ENCODE measurements at regions not wholly inside any gene's neighbourhood (a gene's known extent, or its start where the extent isn't known, plus 50 kb on each side); places are given as distances from the start of the nearest gene placed in this dataset.

- POLR2A ChIA-PET = no interaction called here
These were observed 320.0 kb upstream of the TRIB2 start for GRCh38 chr2:12396699-12397098.

More at GRCh38 chr2:12396699-12397098, 320.0 kb upstream of the TRIB2 start:
- ATAC-seq = no peak
- Histone ChIP-seq H4K20me1 (ENCODE audit: insufficient read depth) (no peaks in the 10 kb centered on the region), H3K4me2 (ENCODE audit: low read length) (no peak overlapping the region), H3K9me2 (ENCODE audit: insufficient read depth) (no peaks in the 10 kb centered on the region), H3K79me2 (ENCODE audit: insufficient read depth, low read length) (no peaks in the 10 kb centered on the region), H3K9me3 (ENCODE audit: control insufficient read depth in 1 of 2, insufficient read depth in 1 of 2, low read depth in 1 of 2, low read length in 2 of 2) (no peaks in the 10 kb centered on the region), H3K27me3 (ENCODE audit: insufficient read depth, low read length) (no peaks in the 10 kb centered on the region), H2AFZ (ENCODE audit: low read depth, low read length, poor library complexity, severe bottlenecking) (no peak overlapping the region), H3K4me3 (replicated peaks in 1 of 2; ENCODE audit: low read depth in 1 of 2, low read length in 2 of 2) (no peak overlapping the region), H3K27ac (ENCODE audit: low read depth, low read length) (no peak overlapping the region), H3K36me3 (ENCODE audit: control insufficient read depth in 1 of 2, insufficient read depth in 2 of 2, low read length in 2 of 2) (no peaks in the 10 kb centered on the region), H3K9ac (ENCODE audit: low read length) (no peak overlapping the region), H3K4me1 (ENCODE audit: control insufficient read depth in 1 of 2, insufficient read depth in 2 of 2, low read length in 2 of 2) (no peaks in the 10 kb centered on the region)
- BruUV-seq (replicated peaks) = no TSS peak
- ChIA-PET CTCF (no interaction called here), RAD21 (ENCODE audit: low non-redundant PET in 1 of 2, low total read pairs in 2 of 2, uncharacterized antibody in 2 of 2, unreplicated experiment in 2 of 2) (no interaction called here)
- TF ChIP-seq YY1 (IDR thresholded peaks at IDR 0.05; ENCODE audit: extremely low read depth, insufficient replicate concordance, low read depth, low read length) (no peak), ZNF274 (IDR thresholded peaks at IDR 0.05; ENCODE audit: low read depth, low read length) (no peak), ZBTB33 (IDR thresholded peaks at IDR 0.05; ENCODE audit: extremely low read depth, insufficient replicate concordance, low read length) (no peak), ELF1 (IDR thresholded peaks at IDR 0.05; ENCODE audit: borderline replicate concordance, low read depth) (no peak), CEBPB (IDR thresholded peaks at IDR 0.05; ENCODE audit: low read depth) (no peak)
- TF ChIP-seq, protein P1, sequence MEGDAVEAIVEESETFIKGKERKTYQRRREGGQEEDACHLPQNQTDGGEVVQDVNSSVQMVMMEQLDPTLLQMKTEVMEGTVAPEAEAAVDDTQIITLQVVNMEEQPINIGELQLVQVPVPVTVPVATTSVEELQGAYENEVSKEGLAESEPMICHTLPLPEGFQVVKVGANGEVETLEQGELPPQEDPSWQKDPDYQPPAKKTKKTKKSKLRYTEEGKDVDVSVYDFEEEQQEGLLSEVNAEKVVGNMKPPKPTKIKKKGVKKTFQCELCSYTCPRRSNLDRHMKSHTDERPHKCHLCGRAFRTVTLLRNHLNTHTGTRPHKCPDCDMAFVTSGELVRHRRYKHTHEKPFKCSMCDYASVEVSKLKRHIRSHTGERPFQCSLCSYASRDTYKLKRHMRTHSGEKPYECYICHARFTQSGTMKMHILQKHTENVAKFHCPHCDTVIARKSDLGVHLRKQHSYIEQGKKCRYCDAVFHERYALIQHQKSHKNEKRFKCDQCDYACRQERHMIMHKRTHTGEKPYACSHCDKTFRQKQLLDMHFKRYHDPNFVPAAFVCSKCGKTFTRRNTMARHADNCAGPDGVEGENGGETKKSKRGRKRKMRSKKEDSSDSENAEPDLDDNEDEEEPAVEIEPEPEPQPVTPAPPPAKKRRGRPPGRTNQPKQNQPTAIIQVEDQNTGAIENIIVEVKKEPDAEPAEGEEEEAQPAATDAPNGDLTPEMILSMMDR (IDR thresholded peaks at IDR 0.05 in 2 of 3, conservative IDR thresholded peaks at IDR 0.05 in 1 of 3; ENCODE audit: borderline replicate concordance in 1 of 3, insufficient read depth in 1 of 3, low read depth in 2 of 3, low read length in 2 of 3) = no peak
- TF ChIP-seq, protein P2, sequence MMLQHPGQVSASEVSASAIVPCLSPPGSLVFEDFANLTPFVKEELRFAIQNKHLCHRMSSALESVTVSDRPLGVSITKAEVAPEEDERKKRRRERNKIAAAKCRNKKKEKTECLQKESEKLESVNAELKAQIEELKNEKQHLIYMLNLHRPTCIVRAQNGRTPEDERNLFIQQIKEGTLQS (IDR thresholded peaks at IDR 0.05) = no peak
- intact Hi-C loops (cut with micrococcal nuclease) = no loop called here
- DNase-seq (ENCODE audit: low read depth, low spot score) = no peak
